Ecto neural progenitor cell (in vitro differentiated cells): ENCODE measurements at regions not wholly inside any gene's neighbourhood (a gene's known extent, or its start where the extent isn't known, plus 50 kb on each side); places are given as distances from the start of the nearest gene placed in this dataset.
"Not testable (repeated sequence)": the region's sequence is repeated elsewhere in the genome, so short reads cannot be mapped to it uniquely, and the experiment has no call there.

Source experiments
- DNase-seq: peaks from one replicate; pipeline ENCODE4 v3.0.0-alpha.2; 2018; ENCODE audit warnings: low spot score

DNA sequence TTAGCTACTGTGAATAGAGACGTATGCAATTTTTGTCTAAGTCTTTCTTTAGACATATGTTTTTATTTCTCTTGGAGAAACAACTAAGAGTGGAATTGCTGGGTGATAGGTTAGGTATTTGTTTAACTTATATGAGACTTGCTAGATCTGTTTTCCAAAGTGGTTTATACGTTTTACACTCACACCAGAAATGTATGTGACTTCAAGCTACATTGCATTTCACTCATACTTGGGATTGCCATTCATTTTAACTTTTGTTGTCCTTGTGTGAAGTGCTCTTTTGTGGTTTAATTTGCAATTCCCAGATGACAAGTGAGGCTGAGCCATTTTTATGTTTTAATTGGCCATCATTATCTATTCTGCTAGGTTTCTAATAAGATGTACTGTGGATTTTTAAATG, 817.2 kb downstream of the GLUD2 start:
- no peak for DNase-seq

DNA sequence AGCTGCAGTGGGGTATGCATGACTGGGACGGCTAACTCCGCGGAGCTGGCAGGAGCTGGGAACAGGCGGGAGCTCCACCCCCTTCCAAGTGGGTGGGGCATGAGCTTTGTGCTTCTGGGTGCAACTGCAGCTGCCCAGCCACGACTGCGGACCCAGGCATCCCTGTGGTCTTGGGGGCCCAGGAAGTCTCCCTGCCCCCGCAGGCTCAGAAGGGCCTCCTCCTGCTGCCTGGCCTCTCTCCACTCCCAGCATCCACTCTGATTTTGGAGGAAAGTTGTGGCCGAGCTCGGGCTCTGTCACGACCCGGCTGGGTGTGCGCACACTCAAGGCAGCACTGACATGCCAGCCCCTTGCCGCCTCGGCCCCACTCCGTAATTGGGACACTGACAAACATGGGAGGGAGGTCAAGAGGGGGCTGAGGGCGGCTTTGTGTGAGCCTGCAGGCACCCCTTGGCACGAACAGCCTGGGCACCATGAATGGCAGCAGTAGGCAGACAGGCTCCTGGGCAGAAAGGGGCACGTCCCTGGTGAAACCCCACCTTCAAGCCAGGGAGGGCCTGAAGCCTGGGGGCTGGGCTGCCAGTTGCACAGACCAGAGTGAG, 822.6 kb downstream of the GLUD2 start:
- no peak for DNase-seq

DNA sequence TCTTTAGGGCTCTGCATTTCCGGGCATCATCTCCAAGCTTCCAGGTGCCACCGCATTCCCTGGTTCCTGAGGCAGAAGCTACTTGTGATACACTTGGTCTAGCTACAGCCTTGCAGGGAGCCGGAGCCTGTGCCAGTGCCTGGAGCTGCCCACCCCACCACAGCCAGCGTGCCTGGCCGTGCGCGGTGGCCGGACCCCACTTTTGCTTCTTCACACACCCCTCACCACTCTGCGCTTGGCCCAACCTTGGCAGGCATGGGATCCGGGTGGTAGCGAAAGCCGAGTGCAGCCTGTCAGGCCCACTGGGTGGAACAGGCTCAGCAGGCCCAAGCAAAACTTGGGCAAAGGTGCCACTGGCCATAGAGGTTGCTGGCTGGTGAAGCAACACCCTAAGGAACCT, 823.7 kb downstream of the GLUD2 start:
- no peak for DNase-seq

DNA sequence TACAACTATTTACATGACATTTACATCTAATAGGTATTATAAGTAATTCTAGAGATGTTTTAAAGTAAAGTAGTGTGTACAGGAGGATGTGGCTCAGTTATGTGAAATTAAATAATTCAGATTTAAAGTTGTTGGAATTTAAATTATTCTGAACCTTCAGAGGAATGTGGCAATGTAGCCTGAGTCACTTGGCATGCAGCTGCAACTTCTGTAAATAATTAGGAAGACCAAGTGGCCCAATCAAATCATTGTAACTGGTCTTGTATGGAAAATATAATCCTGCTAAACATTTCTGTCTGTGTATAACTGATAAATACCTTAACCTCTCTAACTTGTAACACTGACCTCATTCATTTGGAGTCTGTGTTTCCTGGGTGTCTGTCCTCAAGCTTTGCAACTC, 828.9 kb downstream of the GLUD2 start:
- DNase-seq = no peak

DNA sequence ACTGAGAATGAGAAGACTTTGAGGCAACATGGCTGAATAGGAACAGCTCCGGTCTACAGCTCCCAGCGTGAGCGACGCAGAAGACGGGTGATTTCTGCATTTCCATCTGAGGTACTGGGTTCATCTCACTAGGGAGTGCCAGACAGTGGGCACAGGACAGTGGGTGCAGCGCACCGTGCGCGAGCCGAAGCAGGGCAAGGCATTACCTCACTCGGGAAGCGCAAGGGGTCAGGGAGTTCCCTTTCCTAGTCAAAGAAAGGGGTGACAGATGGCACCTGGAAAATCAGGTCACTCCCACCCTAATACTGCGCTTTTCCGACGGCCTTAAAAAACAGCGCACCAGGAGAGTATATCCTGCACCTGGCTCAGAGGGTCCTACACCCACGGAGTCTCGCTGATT, 829.9 kb downstream of the GLUD2 start:
- DNase-seq = not testable (repeated sequence)

DNA sequence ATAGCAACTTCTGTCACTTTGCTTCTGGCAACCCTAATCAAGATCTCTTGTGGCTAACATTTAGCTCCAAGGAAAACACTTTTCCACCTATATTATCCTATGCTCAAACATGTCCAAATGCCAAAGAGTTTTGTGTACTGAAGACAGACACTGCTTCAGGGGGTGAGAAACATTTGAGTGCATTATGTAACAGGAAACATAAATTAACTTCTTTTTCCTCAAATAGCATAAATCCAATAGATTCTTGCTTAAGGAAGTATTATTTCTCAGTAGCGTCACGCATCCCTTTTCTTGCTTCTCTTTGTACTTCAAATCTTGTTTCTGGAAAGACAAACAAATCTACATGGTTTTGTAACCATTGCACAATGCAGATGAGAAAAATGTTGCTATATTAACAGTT, 839.1 kb downstream of the GLUD2 start:
- no peak for DNase-seq

DNA sequence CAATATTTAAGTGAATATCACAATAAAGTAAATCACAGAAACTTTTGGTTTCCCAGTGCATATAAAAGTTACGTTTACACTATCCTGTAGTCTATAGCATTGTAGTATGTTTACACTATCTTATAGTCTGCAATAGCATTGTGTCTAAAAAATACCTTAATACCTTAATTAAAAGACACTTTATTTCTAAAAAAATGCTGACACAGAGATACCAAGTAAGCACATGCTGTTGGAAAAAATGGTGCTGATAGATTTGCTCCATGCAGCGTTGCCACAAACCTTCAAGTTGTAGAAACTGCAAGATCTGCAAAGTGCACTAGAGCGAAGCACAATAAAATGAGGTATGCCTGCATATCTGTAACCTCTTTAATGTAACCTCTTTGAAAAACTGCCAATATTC, 847.3 kb downstream of the GLUD2 start:
- no peak for DNase-seq

DNA sequence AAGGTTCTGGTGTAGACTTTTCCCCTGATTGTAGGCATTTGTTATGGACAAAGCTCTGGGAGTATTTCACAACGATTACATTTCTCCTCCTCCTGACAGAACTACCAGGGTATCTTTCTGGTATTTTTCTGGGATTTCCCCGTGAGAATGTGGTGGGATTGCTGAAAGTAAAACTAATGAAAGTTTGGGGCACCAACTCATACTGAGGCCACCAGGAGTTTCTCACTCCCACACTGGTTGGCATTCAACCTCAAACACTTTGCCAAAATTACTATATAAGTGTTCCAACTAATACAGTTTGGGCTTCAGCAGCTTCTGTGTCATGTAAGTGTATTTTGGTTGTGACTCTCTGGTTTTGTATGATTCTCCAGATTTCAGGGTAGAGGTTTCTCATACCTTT, 855.1 kb downstream of the GLUD2 start:
- DNase-seq = no peak

DNA sequence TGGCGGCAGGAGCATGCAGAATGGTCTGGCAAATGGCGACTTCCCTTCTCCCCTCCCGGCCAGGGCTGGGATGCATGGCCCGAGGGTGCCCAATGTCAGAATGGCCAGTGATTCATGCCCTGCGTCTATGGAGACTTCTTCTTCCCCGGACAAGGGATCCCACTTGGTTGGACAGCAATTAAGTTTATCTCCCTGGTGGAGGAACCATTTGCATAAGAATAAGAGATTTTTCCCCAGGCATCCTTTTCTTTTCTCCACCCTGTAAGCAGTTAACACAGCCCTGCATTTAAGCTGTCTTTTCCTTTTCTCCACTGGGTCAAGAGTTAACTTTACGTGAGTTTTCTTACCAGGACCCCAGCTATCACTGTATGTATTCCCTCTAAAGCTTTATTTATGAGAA, 856.6 kb downstream of the GLUD2 start:
- DNase-seq = no peak

DNA sequence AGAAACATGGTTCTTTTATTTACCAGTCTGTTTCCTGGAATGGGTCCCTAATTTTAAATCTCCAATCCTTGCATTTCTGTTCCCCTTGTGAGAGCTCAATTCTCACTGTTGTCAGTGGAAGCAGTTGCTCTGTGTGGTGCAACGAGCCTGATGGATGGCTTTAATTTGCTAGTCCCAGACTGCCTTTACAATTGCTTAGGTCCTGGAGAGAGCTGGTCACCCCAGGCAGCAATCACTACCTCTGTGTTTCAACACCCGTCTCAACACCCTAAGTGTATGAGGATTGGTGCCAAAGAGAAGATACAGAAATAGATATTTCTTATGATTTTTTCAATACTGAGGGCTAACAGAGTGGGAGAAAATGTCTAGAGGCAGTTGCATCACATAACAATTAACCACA, 873.8 kb downstream of the GLUD2 start:
- no peak for DNase-seq

DNA sequence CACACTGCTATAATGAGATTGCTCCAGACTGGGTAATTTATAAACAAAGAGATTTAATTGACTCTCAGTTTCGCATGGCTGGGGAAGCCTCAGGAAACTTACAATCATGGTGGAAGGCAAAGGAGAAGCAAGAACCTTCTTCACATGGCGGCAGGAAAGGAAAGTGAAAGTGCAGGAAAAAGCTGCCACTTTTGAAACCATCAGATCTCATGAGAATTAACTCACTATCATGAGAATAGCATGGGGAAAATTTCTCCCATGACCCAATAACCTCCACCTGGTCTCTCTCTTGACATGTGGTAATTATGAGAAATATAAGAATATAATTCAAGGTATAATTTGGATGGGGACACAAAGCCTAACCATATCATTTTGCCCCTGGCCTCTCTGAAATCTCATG, 884.2 kb downstream of the GLUD2 start:
- DNase-seq = no peak

DNA sequence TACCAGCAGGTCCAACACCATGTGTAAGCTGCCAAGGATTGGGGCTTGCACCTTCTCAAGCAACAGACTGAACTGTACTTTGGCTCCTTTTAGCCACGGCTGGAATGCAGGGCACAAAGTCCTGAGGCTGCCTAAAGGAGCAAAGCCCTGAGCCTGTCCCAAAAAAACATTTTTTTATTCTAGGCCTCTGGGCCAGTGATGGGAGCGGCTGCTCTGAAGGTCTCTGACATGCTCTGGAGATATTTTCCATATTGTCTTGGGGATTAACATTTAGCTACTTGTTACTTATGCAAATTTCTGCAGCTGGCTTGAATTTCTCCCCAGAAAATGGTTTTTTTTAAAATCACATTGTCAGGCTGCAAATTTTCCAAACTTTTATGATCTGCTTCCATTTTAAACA, 885.3 kb downstream of the GLUD2 start:
- no peak for DNase-seq

DNA sequence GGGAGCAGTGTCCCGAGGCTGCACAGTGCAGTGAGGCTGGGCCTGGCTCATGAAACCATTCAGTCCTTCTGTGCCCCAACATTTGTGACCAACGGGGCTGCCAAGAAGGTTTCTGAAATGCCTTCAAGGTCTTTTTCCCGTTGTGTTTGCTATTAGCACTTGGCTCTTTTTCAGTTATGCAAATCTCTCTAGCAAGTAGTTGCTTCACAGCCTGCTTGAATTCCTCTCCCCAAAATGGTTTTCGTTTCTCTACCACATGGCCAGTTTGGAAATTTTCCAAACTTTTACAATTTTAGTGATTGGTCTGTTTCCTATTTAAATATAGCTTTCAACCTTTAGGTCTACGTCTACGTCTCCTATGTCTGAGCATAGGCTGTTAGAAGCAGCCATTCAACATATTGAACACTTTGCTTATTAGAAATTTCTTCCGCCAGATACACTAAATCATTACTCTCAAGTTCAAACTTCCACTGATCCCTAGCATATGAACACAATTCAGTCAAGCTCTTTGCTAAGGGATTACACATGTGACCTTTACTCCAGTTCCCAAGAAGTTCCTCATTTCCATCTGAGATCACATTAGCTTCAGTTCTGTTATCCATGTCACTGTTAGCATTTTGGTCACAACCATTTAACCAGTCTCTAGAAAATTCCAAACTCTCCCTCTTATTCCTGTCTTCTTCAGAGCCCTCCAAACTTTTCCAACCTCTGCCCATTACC, 901.8 kb downstream of the GLUD2 start:
- no peak for DNase-seq

DNA sequence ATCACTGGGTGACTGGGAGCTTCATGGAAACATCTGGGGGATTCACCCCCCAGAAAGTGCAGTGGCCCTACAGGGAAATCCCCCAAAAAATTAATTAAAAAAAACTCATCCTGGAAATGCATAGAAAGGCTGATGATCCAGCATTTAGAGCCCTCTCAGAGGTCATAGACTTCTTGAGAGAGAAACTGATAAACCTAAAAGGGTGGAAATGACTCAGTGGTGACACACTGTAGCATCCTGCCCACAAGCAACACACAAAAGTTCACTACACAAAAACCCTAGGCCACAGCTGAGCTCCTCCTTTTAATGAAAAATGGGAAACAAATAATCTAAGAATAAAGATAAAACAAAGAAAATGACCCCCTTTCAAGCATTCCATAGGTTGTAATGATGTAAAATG, 911.5 kb downstream of the GLUD2 start:
- no peak for DNase-seq

DNA sequence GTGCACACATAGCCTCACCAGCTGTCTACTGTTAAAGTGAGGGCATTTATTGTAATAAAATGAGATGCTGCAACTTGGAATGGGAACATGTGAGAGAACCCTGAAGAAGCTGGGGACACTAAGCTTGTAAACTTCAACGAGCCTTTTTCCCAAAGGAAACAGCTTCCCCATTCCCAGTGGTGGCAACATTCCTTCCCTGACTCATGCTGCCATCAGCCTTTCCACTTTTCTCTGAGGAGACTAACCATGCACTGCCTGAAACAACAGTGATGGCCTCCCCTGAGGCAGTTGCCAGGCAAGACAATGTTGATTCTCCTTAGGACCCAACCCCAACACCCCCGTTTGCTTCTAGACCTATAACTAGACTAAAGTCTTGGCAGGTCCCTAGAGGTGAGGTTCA, 928.3 kb downstream of the GLUD2 start:
- no peak for DNase-seq

DNA sequence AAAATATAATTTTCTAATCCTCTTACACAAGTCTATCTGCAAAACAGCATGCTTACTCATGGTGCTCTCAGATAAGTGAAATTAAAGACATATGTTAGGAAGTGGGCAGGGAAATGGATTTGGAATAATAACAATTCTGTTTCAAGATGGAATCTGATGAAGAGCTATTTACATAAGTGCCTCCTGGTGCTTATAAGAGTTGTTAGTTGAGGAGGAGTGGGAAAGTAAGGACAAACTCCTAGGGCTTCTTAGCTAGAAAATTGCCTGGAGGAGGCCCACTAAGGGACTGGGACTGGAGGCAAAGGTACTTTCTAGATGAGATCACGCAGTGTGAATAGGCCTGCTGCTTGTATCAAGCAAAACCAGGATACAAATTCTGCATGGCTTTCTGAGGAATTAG, 939.8 kb downstream of the GLUD2 start:
- no peak for DNase-seq

DNA sequence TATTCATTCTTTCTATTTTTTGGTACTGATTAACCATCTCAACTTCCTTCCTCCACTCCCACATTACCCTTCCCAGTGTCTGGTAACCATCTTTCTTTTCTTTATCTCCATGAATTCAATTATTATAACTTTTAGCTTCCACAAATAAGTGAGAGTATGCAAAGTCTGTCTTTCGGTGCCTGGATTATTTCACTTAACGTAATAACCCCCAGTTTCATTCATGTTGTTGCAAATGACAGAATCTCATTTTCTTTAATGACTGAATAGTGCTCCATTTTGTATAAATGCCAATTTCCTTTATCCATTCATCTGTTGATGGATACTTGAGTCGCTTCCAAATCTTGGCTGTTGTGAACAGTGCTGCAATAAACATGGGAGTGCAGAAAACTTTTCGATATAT, 940.4 kb downstream of the GLUD2 start:
- no peak for DNase-seq

DNA sequence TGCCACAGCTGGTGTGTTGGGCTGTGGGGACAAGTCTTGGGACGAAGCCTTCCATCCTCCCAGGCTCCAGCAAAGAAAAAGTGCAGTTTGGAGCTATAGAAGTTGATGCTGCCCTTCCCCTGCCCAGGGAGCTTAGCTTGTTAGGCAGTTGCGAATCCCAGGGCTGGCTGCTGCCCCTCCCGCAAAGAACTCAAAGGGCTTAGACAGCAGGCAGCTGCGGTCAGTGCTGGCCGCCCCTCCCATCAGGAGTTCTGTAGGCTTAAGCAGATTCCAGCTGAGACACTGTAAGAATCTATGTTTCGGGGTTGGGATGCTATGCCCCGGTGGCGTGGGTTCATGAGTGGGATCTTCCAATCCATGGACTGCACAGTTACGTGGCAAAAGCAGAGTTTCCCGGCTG, 956.7 kb downstream of the GLUD2 start:
- peak; percentile 49 for DNase-seq

DNA sequence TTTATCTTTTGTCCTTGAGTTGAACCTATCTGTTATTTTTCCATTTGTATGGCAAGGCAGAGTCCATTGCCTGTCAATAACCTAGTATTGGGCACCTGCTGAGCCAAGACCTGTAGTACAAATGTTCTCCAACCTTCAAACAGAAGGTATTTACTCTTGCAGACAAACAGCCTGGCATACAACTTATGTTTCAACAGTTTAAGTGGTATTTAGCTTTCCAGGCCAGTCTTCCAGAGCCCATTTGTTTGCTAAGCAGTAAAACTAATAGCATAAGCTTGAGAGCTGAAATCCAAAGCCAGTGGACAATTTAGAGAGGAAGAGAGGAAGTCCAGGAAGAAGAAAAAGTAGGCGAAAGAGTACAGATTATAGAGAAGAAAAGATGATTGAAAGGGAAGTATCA, 979.3 kb downstream of the GLUD2 start:
- DNase-seq = no peak

DNA sequence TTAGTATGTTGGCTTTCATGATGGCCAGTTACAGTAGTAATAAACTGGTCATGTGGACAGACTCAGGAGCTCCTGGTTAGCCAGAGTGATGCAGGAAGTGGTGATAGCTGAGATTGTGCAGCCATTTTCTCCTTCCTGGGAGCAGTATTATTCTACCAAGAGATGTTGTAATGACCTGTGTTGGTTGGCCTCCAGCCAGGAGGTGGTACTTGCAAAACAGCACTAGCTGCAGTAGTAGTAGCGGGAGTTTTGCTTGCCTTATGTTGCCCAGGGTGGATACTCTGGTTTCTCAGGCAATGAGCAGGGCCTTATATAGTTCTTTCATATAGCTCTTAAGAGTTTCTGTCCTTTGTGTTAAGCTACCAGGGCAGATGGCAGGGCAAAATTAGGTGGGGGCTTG, 998.8 kb downstream of the GLUD2 start:
- DNase-seq = no peak

DNA sequence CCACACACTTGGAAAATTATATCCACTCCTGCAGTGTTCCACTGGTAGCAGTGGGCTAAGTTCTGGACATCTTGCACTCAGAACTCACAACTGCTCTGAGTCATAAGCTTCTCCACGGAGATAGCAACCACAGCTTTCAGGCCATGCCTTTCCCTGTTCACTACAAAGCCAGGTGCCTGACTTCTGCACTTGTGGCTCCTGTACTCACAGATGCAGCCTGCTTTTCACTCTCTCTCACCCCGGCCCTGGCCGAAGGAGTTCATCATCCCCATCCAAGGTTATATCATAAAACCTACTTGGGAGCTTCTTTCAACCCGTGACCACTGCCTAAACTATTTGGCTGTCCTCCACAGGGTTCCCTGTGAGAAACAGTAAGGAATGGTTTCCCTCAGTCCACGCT, 999.4 kb downstream of the GLUD2 start:
- no peak for DNase-seq

DNA sequence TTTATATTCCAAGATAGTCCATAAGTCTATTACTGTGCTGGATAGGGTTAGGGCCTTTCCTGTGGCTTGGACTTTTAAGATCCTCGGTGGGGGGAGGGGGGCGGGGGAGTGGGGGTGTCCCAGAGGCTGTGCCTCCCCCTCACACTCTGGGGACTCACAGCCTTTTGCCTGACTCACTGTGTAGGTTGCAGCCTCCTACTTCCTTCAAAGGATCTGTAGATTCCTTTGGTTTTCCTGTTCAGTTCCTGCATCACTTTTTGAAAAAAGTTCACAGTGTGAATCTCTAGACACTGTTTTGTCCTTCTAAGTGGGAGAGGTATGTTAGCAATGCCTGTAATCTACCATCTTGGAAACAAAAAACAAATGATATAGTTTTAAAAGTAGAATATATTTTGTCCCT, 999.9 kb downstream of the GLUD2 start:
- no peak for DNase-seq

DNA sequence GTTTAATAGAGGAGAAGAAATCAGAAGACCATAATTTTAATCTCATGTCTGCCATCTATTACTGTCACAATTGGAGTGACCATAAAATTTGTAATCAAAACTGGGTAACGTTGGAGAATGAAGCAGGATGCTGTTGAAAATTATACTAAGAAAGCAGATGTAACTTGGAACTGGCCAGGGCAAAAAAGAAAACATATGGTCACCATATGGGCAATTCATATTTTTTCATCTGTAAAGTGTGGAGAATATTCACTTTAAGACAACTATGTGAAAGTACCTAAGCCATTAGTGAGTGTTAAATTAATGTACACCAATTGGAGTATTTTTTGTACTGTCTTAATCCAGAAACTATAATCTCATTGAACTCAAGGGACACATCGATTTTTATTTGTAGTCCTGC, 1008.0 kb downstream of the GLUD2 start:
- DNase-seq = no peak

DNA sequence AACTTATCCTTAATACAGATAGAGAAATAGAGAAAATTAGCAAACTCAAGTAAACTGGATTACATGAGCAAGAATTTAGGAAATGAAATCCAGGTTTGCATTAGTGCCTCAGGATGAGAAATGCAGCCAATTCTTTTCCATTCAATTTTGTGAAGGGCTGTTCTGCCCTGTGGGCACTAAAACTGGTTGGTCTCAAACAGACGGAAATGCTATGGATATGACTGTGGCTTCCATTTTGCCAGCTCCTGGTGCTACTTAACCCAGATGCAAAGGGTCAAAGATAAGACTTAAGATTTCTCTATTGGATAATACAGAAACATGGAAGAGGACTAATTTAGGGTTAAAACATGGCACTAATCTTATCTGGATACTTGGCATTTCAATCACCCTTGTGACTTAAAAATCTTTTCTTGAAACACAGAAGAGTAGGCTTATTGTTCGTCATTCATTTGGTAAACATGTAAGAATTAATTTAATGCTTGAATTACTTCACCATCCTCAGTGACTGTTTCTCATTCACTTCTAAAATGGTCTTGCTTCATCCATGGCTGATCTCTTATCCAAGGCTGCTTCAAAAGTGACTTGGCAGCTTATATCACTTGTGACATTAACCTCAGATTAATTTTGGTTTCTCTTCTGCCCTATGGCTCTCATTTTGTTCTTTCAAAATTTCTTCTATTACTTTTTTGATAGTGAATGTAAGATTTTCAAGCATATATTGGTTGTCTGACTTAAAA, 1008.7 kb downstream of the GLUD2 start:
- DNase-seq = no peak
